ENCODE measurements at regions not wholly inside any gene's neighbourhood (a gene's known extent, or its start where the extent isn't known, plus 50 kb on each side); places are given as distances from the start of the nearest gene placed in this dataset.

DNA sequence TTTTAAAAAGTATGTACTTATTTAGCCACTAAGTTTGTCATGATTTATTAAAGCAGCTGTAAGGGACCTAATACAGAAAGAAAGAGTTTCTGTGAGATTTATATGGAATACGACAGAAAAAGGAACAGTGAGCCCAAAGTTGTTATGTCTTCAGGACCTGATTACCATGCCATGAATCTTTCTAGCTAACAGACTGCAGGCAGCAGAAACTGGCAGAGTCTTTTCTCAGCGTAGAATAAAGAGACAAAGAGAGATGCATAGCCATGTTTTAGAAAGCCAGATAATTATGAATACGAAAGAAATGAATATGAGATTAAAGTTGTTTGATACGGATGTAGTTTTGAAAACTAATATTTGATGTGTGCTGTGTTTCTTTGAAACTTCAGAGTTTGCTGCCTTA lies 624.1 kb upstream of the ADGRB3 start:
- H3K27me3 Mint-ChIP-seq (ENCODE audit: insufficient read depth), result no peaks in the 10 kb centered on the region; the same call in 1 of the 2 replicates
- no peaks in the 10 kb centered on the region for H3K36me3 Mint-ChIP-seq (ENCODE audit: low read depth)
- no peak overlapping the region for H3K27ac Mint-ChIP-seq
- no peak for DNase-seq
- H3K9me3 Mint-ChIP-seq, result peaks cover 38% of the 10 kb centered on the region
- no peak overlapping the region for H3K4me3 Mint-ChIP-seq
- TF ChIP-seq, protein P1, sequence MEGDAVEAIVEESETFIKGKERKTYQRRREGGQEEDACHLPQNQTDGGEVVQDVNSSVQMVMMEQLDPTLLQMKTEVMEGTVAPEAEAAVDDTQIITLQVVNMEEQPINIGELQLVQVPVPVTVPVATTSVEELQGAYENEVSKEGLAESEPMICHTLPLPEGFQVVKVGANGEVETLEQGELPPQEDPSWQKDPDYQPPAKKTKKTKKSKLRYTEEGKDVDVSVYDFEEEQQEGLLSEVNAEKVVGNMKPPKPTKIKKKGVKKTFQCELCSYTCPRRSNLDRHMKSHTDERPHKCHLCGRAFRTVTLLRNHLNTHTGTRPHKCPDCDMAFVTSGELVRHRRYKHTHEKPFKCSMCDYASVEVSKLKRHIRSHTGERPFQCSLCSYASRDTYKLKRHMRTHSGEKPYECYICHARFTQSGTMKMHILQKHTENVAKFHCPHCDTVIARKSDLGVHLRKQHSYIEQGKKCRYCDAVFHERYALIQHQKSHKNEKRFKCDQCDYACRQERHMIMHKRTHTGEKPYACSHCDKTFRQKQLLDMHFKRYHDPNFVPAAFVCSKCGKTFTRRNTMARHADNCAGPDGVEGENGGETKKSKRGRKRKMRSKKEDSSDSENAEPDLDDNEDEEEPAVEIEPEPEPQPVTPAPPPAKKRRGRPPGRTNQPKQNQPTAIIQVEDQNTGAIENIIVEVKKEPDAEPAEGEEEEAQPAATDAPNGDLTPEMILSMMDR (IDR thresholded peaks at IDR 0.05), result no peak
- H3K4me1 Mint-ChIP-seq (ENCODE audit: low read depth), result no peaks in the 10 kb centered on the region; the same call in 1 of the 2 replicates

DNA sequence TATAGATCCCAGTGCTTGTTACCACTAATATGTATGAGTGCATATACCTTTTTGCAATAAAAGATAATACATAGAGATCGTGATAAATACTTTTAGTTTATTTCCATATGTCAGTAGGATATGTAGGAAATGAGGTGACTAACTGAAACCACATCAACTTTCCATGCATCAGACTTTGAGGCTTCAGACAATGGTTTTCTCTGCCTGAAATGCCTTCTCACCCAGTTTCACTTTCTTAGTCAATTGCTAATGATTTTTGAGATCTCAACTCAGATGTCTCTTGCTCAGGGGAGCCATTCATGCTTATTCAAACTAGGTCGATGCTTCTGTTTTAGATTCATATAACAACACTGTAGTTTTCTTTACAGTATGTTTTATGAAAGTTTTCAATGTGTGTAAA lies 626.6 kb upstream of the ADGRB3 start:
- Mint-ChIP-seq H3K9me3 (peaks cover 35% of the 10 kb centered on the region), H3K4me3 (peak overlapping the region; percentile 54; the same call in 1 of the 2 replicates), H3K27ac (peak overlapping the region; percentile 53; the same call in 1 of the 2 replicates), H3K27me3 (ENCODE audit: insufficient read depth) (no peaks in the 10 kb centered on the region; the same call in 1 of the 2 replicates), H3K4me1 (ENCODE audit: low read depth) (no peaks in the 10 kb centered on the region; the same call in 1 of the 2 replicates), H3K36me3 (ENCODE audit: low read depth) (no peaks in the 10 kb centered on the region)
- DNase-seq, result no peak
- TF ChIP-seq, protein P1 (IDR thresholded peaks at IDR 0.05), result no peak

DNA sequence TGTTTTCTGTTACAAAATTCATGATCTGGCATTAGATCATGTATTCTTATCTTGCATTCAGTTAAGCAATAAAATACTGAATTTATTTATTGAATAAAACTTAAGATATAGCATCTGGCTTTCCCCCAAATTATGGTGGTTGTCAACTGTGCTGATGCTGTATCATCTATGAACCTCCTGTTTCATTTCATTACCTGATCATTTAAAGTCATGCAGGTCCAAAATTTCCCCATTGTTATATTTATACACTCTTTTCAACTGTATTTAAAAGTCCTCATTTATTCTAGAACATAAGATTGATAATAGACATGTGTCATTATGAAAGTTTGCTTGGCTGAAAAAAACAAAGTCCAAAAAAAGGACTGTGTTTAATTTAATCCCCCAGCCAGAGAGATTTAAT lies 627.4 kb upstream of the ADGRB3 start:
- H3K27me3 Mint-ChIP-seq (ENCODE audit: insufficient read depth), result no peaks in the 10 kb centered on the region; the same call in 1 of the 2 replicates
- H3K4me3 Mint-ChIP-seq, result no peak overlapping the region
- no peak for DNase-seq
- no peak overlapping the region for H3K27ac Mint-ChIP-seq
- TF ChIP-seq, protein P1 (IDR thresholded peaks at IDR 0.05), result no peak
- peaks cover 33% of the 10 kb centered on the region for H3K9me3 Mint-ChIP-seq
- no peaks in the 10 kb centered on the region; the same call in 1 of the 2 replicates for H3K4me1 Mint-ChIP-seq (ENCODE audit: low read depth)
- no peaks in the 10 kb centered on the region for H3K36me3 Mint-ChIP-seq (ENCODE audit: low read depth)

DNA sequence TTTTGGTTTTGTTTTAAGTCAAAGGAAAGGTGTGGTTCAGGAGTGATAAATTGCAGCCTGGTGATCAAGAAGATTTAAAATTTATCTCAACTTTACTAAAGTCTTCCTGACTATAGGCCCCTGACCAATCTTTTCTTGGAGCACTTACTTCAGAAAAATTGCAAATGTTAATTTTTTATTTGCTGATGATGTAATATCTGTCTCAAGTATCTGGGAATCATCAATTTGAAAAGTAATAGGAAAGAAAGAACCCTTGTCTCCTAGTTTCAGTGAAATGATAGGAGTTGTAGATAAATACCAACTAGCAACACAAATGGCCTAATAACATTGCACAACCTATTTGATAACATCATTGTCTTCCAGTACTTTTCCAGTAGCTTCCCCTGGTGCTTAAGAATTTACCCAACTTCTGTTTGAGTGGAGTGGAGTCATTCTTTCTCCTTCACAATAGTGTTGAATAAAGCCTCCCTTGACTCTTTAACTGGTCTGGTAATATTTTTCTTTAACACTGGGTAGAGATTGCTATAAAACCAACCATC lies 648.3 kb upstream of the ADGRB3 start:
- DNase-seq, result no peak
- Mint-ChIP-seq H3K27me3 (ENCODE audit: insufficient read depth) (no peaks in the 10 kb centered on the region), H3K4me1 (ENCODE audit: low read depth) (no peaks in the 10 kb centered on the region), H3K9me3 (peaks cover 17% of the 10 kb centered on the region), H3K27ac (no peak overlapping the region), H3K4me3 (no peak overlapping the region), H3K36me3 (ENCODE audit: low read depth) (no peaks in the 10 kb centered on the region)
- TF ChIP-seq, protein P1 (IDR thresholded peaks at IDR 0.05), result no peak

DNA sequence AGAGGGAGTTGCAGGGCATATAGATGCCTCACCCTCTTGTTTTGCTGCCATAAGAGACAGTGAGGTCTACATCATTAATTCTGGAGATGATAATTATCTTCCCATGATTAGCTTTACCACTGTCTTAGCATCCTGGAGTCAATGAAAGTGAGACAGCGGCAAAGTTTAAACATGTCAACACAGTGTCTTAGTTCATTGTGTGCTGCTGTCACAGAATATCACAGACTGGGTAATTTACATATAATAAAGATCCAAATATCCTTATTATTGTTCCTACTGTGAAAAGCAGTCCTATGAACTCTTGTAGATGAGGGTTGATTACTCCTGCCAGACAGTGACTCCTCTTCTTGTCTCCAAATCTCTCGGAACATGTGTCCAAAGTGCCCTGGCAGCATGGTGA lies 658.6 kb upstream of the ADGRB3 start:
- Mint-ChIP-seq H3K36me3 (ENCODE audit: low read depth) (no peaks in the 10 kb centered on the region), H3K4me1 (ENCODE audit: low read depth) (no peaks in the 10 kb centered on the region), H3K9me3 (peaks cover 26% of the 10 kb centered on the region), H3K4me3 (no peak overlapping the region), H3K27ac (no peak overlapping the region), H3K27me3 (ENCODE audit: insufficient read depth) (no peaks in the 10 kb centered on the region; the same call in 1 of the 2 replicates)
- no peak for DNase-seq
- TF ChIP-seq, protein P1 (IDR thresholded peaks at IDR 0.05), result no peak
